NB4 (cell line): ENCODE measurements at regions not wholly inside any gene's neighbourhood (a gene's known extent, or its start where the extent isn't known, plus 50 kb on each side); places are given as distances from the start of the nearest gene placed in this dataset.

Experiments
- DNase-seq: peaks from one replicate; pipeline ENCODE4 v3.0.0; 2010; ENCODE audit warnings: low read depth
- H3K4me3 ChIP-seq: one replicate; pipeline ENCODE4 v1.5.1; 2011; ENCODE audit warnings: mild to moderate bottlenecking, low read depth, low read length, moderate library complexity
- CTCF ChIP-seq: IDR thresholded peaks from one replicate; pipeline ENCODE4 v1.5.1; 2012; ENCODE audit warnings: low read depth, low read length
- MAX ChIP-seq: IDR thresholded peaks from 2 replicates; pipeline ENCODE4 v1.6.1; 2011; ENCODE audit warnings: low read depth, low read length
- MYC ChIP-seq: IDR thresholded peaks from 2 replicates; pipeline ENCODE4 v1.6.1; 2011; ENCODE audit warnings: low read depth, low read length
- POLR2A ChIP-seq: IDR thresholded peaks from 2 replicates; pipeline ENCODE4 v1.6.1; 2011; ENCODE audit warnings: mild to moderate bottlenecking; ENCODE audit not compliant: insufficient read length; ENCODE audit errors: extremely low read depth

- no peak for DNase-seq
- no peak for TF ChIP-seq MAX
- TF ChIP-seq CTCF: no peak
- no peak for TF ChIP-seq POLR2A
- TF ChIP-seq MYC: no peak
- no peak overlapping the region for H3K4me3 ChIP-seq
These were observed 985.2 kb upstream of the B3GALT2 start for GRCh38 chr1:194171596-194171995.

GRCh38 chr1:194167956-194168640 lies 981.7 kb upstream of the B3GALT2 start:
- H3K4me3 ChIP-seq: no peak overlapping the region
- TF ChIP-seq MYC: no peak
- no peak for TF ChIP-seq MAX
- no peak for TF ChIP-seq CTCF
- no peak for TF ChIP-seq POLR2A
- DNase-seq: no peak

- no peak overlapping the region for H3K4me3 ChIP-seq
- DNase-seq: no peak
- TF ChIP-seq CTCF (no peak), POLR2A (no peak), MYC (no peak), MAX (no peak)
These were observed 978.3 kb upstream of the B3GALT2 start for GRCh38 chr1:194164755-194165154.

- H3K4me3 ChIP-seq: no peak overlapping the region
- no peak for TF ChIP-seq POLR2A
- TF ChIP-seq MYC: no peak
- TF ChIP-seq CTCF: no peak
- no peak for TF ChIP-seq MAX
- DNase-seq: no peak
These were observed 975.2 kb upstream of the B3GALT2 start for GRCh38 chr1:194161591-194161990.

- no peak for DNase-seq
- no peak overlapping the region for H3K4me3 ChIP-seq
- TF ChIP-seq MAX (no peak), POLR2A (no peak), CTCF (no peak), MYC (no peak)
These were observed 973.5 kb upstream of the B3GALT2 start for GRCh38 chr1:194159941-194160340.

- DNase-seq: no peak
These were observed 969.5 kb upstream of the B3GALT2 start for GRCh38 chr1:194155962-194156361.

More at GRCh38 chr1:194155962-194156361, 969.5 kb upstream of the B3GALT2 start:
- no peak overlapping the region for H3K4me3 ChIP-seq
- TF ChIP-seq MYC (no peak), MAX (no peak), CTCF (no peak), POLR2A (no peak)
